Astrocyte of the cerebellum (primary cell): ENCODE measurements at regions not wholly inside any gene's neighbourhood (a gene's known extent, or its start where the extent isn't known, plus 50 kb on each side); places are given as distances from the start of the nearest gene placed in this dataset.

ENCODE experiments used
- DNase-seq: peaks from one replicate; pipeline ENCODE4 v3.0.0-alpha.2; 2011; ENCODE audit warnings: low read depth
- H3K4me3 ChIP-seq: 2 replicates; pipeline ENCODE4 v1.5.1; 2011; ENCODE audit warnings: mild to moderate bottlenecking, low read depth, low read length, moderate library complexity
- CTCF ChIP-seq: IDR thresholded peaks from 2 replicates; pipeline ENCODE4 v1.5.1; 2012; ENCODE audit warnings: low read length, low read depth, moderate library complexity, mild to moderate bottlenecking; ENCODE audit errors: missing control alignments
- in situ Hi-C: cut with HindIII; loops from 2 replicates; pipeline ENCODE4 v1.10.0; 2017; ENCODE audit warnings: low sequenced_read_pairs

GRCh38 chr9:30661925-30662324, 1722.5 kb upstream of the ACO1 start:
- in situ Hi-C loops: loop anchor here (5.0 kb wide), 1 partner anchor 40 kb away; no protein-coding TSS in a partner anchor
- no peak for TF ChIP-seq CTCF
- DNase-seq: no peak
- no peak overlapping the region for H3K4me3 ChIP-seq

GRCh38 chr9:30670805-30671562, 1713.5 kb upstream of the ACO1 start:
- in situ Hi-C loops: no loop called here
- DNase-seq: no peak
- no peak for TF ChIP-seq CTCF
- H3K4me3 ChIP-seq: no peak overlapping the region

- no peak for TF ChIP-seq CTCF
- no peak for DNase-seq
- no peak overlapping the region for H3K4me3 ChIP-seq
- in situ Hi-C loops: no loop called here
Observed at GRCh38 chr9:30673132-30673531, 1711.3 kb upstream of the ACO1 start.

- no peak overlapping the region for H3K4me3 ChIP-seq
- no peak for TF ChIP-seq CTCF
- in situ Hi-C loops: no loop called here
- no peak for DNase-seq
Observed at GRCh38 chr9:30676651-30677050, 1707.8 kb upstream of the ACO1 start.

- H3K4me3 ChIP-seq: no peak overlapping the region
- in situ Hi-C loops: no loop called here
- no peak for DNase-seq
- TF ChIP-seq CTCF: no peak
Observed at GRCh38 chr9:30677221-30677620, 1707.2 kb upstream of the ACO1 start.

- no peak for TF ChIP-seq CTCF
- DNase-seq: no peak
- H3K4me3 ChIP-seq: no peak overlapping the region
- in situ Hi-C loops: no loop called here
Observed at GRCh38 chr9:30688801-30689200, 1695.6 kb upstream of the ACO1 start.
